Small intestine (tissue), 7 donors: ENCODE measurements at regions not wholly inside any gene's neighbourhood (a gene's known extent, or its start where the extent isn't known, plus 50 kb on each side); places are given as distances from the start of the nearest gene placed in this dataset.

Experiments used
- DNase-seq, 2 donors: peaks; one replicate each; pipeline versions ENCODE4 v3.0.0 to v3.0.0-alpha.2; 2013
- FAIRE-seq: peaks from 2 replicates; lab custom pipeline; 2012; peaks lifted over from hg19 to GRCh38; lab: Jason Lieb, UNC
- H3K27ac ChIP-seq, 3 donors: one replicate each; pipeline ENCODE4 v1.5.1; 2013; ENCODE audit warnings: low read length in 2 of 3, mild to moderate bottlenecking in 2 of 3, control low read depth in 1 of 3, inconsistent platforms in 1 of 3, low read depth in 1 of 3, moderate library complexity in 1 of 3
- H3K27me3 ChIP-seq, 3 donors: one replicate each; pipeline ENCODE4 v1.6.1; 2013; ENCODE audit warnings: low read length in 3 of 3, inconsistent platforms in 1 of 3; ENCODE audit not compliant: control insufficient read depth in 3 of 3, insufficient read depth in 3 of 3
- H3K36me3 ChIP-seq, 3 donors: one replicate each; pipeline ENCODE4 v1.6.1; 2013; ENCODE audit warnings: low read length in 3 of 3, inconsistent platforms in 1 of 3, low read depth in 1 of 3, mild to moderate bottlenecking in 1 of 3, moderate library complexity in 1 of 3; ENCODE audit not compliant: control insufficient read depth in 3 of 3, insufficient read depth in 2 of 3
- H3K4me1 ChIP-seq, 3 donors: one replicate each; pipeline ENCODE4 v1.6.1; 2013; ENCODE audit warnings: low read length in 2 of 3, inconsistent platforms in 1 of 3, low read depth in 1 of 3, mild to moderate bottlenecking in 1 of 3, moderate library complexity in 1 of 3; ENCODE audit not compliant: control insufficient read depth in 3 of 3, insufficient read depth in 2 of 3
- H3K4me3 ChIP-seq, 3 donors: one replicate each; pipeline ENCODE4 v1.5.1; 2013; ENCODE audit warnings: low read length in 3 of 3, control low read depth in 1 of 3, inconsistent platforms in 1 of 3, low read depth in 1 of 3, mild to moderate bottlenecking in 1 of 3, moderate library complexity in 1 of 3
- H3K9me3 ChIP-seq, 2 donors: one replicate each; pipeline ENCODE4 v1.6.1; 2013; ENCODE audit warnings: low read depth in 1 of 2, low read length in 1 of 2; ENCODE audit not compliant: control insufficient read depth in 2 of 2, insufficient read depth in 1 of 2
- WGBS, 3 donors: extraction: QIAGEN DNeasy Blood & Tissue Kit; methylation state at CpG; one replicate each; pipeline ENCODE4 v1.1.7; 2013; 5-methylcytosine and 5-hydroxymethylcytosine counted together
- donor health status: healthy with polysubstance abuse.
- donor health status: control.
- donor health status: control.
- donor health status: Bipolar disorder and iron deficiency.
- donor health status: healthy.

DNA sequence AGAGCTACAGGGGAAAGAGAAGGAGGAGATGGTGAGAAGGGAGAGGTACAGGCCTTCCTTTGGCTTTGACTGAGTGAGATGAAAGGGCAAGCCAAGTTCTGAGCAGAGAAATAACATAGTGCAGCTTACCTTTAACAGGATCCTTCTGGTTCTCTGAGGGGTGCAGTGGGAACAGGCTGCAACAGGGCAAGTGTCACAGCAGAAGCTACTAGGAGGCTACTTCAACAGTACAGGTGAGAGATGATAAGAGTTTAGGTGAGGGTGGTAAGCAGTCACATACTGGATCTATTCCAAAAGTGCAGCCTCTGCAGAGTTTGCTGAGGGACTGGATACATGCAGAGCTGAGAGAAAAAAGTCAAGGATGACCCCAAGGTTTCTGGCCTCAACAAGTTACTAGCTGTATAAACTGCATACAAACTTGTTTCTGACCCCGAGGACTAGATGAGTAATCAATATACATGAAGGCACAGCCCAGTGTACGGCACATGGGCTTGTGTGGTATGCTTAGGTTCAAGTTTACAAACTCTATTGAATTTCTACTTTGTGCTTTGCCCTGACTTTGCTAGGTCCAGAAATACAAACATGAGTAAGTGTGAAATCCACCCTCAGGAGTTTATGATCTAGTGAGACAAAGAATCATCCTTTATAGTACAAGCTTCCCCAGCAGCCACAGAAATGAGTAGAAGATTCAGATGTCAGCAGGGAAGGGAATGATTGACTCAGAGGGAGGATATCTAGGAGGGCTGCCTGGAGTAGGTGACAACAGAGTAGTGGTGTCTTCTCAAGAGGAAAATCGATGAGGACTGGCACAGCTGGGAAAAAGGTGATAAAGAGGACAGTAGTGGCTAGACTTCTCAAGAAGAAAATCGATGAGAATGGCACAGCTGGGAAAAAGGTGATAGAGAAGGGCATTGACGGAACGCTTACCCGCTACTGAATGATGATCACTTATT is 78.2 kb upstream of the TJP1 start:
- DNase-seq, result no peak
- no peak for FAIRE-seq
- 75 to 86% (median 85%) methylated on average over 7 of the region's 7 CpGs for WGBS, 3 donors
- Histone ChIP-seq H3K36me3 (no peaks in the 10 kb centered on the region), H3K27me3 (no peaks in the 10 kb centered on the region), H3K9me3 (peaks cover 0 to 3% of the 10 kb centered on the region in 2 donors), H3K27ac (no peak overlapping the region), H3K4me3 (no peak overlapping the region), H3K4me1 (no peaks in the 10 kb centered on the region)

DNA sequence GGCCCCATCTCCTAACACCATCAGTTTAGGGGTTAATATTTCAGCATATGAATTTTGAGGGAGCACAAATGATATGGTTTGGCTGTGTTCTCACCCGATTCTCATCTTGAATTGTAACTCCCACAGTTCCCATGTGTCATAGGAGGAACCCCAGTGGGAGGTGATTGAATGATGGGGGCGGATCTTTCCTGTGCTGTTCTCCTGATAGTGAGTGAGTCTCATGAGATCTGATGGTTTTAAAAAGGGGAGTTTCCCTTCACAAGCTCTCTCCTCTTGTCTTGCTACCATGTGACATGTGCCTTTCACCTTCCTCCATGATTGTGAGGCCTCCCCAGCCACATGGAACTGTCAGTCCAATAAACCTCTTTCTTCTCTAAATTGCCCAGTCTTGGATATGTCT is 73.8 kb upstream of the TJP1 start:
- FAIRE-seq (no peak), DNase-seq (no peak)
- H3K9me3 ChIP-seq, result peaks cover 0 to 3% of the 10 kb centered on the region in 2 donors
- WGBS, 3 donors, result 67 to 92% (median 87%) methylated on average over 2 of the region's 2 CpGs
- H3K4me1 ChIP-seq, result no peaks in the 10 kb centered on the region
- H3K4me3 ChIP-seq, result no peak overlapping the region
- no peaks in the 10 kb centered on the region for H3K27me3 ChIP-seq
- H3K27ac ChIP-seq, result no peak overlapping the region
- H3K36me3 ChIP-seq, result no peaks in the 10 kb centered on the region

DNA sequence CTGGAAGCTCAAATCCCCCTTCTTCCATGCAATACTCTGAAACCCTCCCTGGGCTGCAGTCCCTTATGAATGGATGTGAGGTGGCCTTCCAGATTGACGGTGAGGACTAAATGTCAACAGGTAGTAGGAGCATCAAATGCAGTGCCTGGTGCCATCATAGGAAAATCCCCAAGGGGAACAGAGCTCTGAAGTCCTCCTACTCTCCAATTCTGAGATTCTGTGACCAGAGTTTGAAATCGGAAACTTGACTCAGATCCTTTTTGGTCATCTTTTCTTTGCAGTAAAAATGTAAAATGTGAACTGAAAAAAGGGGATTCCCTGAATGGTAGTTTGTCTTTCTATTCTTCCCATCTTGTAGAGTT is 68.8 kb upstream of the TJP1 start:
- WGBS, 3 donors, result 74 to 91% (median 87%) methylated on average over 2 of the region's 2 CpGs
- no peaks in the 10 kb centered on the region for H3K27me3 ChIP-seq
- H3K9me3 ChIP-seq, result no peaks in the 10 kb centered on the region
- H3K4me1 ChIP-seq, result no peaks in the 10 kb centered on the region
- DNase-seq (no peak), FAIRE-seq (no peak)
- H3K36me3 ChIP-seq, result no peaks in the 10 kb centered on the region
- no peak overlapping the region for H3K4me3 ChIP-seq
- H3K27ac ChIP-seq, result no peak overlapping the region

DNA sequence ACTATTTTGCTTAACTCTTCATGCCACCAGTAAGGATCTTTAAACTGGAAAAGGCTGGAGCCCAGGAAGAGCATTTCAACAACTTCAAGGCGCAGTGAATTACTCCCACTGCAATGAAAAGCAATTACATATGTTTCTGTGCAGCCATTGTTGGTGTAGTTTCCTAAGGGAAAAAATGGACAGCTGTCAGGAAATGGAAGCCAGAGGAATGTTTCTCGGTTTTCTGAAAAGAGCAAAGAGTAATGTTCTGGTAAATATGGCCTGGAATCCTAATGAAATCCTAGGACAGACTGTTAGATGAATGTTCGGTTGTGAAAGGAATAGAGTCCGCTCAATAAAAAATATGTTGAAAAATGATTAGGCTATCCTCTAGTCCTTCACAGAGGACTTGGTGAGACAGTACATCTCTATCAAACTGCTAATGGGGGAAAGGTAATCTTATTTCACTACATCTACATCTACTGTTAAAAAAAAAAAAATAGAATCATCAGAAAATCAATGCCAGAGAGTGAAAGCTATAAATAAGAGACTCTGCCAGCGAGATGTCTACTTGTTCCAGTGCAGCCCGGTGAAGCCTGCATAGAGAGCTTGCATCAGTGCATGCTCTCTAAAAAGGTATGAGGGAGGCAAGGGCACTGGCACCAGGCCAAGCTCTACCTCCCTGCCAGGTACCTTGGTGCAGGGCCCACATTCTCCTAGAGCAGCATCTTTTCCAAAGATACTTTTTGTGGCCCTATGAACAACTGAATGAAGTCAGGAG is 68.2 kb upstream of the TJP1 start:
- H3K4me1 ChIP-seq, result no peaks in the 10 kb centered on the region
- no peaks in the 10 kb centered on the region for H3K36me3 ChIP-seq
- no peak for DNase-seq
- H3K4me3 ChIP-seq, result no peak overlapping the region
- 81 to 87% (median 84%) methylated on average over 6 of the region's 6 CpGs for WGBS, 3 donors
- H3K27me3 ChIP-seq, result no peaks in the 10 kb centered on the region
- FAIRE-seq, result no peak
- no peaks in the 10 kb centered on the region for H3K9me3 ChIP-seq
- H3K27ac ChIP-seq, result no peak overlapping the region

DNA sequence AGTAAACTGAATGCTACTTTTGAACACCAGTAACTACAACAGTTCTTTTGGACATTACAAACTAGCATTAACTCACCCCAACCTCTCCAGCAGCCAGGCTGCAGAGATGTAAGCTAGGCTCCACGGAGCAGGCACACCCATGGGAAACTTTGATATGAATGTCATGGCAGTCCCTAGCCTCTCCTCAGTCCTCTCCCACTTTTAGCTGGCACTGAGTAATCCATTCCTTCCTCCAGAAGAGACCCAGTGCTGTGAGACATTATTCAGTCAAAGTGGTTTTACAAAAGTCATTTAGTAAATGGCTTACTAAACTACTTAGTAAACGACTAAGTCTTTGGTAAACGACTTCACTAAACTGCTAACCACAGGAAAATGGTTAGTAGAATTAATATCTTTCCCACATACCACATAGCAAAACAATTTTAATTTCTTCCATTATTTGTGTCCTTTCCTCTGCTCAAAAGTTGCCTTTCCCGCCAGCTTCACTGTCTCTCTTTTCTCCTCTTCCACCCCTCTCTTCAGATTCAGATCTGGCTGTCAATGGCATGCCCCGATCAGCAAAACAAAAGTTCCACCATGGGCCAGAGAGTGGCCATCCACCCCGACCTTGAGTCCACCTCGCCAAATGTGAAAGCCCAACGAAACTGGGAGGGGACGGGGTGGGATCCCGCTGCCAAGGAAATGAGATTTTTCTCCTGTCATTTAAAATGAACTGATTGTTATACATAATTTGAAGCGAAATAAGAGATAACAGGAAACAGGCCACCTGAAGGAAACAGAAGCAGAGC is 67.5 kb upstream of the TJP1 start:
- Histone ChIP-seq H3K36me3 (no peaks in the 10 kb centered on the region), H3K4me3 (no peak overlapping the region), H3K27ac (no peak overlapping the region), H3K4me1 (no peaks in the 10 kb centered on the region), H3K27me3 (no peaks in the 10 kb centered on the region), H3K9me3 (no peaks in the 10 kb centered on the region)
- no peak for FAIRE-seq
- DNase-seq, result no peak
- 49 to 51% (median 50%) methylated on average over 11 of the region's 11 CpGs for WGBS, 3 donors

DNA sequence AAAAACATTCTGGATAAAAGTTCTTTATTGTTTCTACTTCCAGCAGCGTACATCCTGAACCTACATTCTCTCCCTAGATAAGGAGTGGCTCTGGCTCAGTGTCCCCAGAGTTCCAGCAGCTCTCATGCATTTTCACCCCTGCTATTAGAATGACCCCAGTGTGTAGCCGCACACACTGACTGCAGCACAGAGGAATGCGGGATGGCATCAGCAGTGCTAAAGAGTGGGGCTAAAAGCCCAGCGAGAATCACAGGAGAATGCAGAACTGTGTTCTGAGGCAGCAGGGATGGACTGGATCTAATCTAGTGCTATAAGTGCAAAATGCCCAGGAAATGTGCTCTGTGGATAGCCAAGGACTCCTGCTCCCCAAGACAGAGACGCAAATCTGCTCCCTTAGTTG is 66.4 kb upstream of the TJP1 start:
- DNase-seq (no peak), FAIRE-seq (no peak)
- H3K9me3 ChIP-seq, result no peaks in the 10 kb centered on the region
- no peaks in the 10 kb centered on the region for H3K4me1 ChIP-seq
- 51 to 64% (median 56%) methylated on average over 5 of the region's 5 CpGs for WGBS, 3 donors
- H3K27ac ChIP-seq, result no peak overlapping the region
- no peaks in the 10 kb centered on the region for H3K36me3 ChIP-seq
- no peaks in the 10 kb centered on the region for H3K27me3 ChIP-seq
- H3K4me3 ChIP-seq, result no peak overlapping the region

DNA sequence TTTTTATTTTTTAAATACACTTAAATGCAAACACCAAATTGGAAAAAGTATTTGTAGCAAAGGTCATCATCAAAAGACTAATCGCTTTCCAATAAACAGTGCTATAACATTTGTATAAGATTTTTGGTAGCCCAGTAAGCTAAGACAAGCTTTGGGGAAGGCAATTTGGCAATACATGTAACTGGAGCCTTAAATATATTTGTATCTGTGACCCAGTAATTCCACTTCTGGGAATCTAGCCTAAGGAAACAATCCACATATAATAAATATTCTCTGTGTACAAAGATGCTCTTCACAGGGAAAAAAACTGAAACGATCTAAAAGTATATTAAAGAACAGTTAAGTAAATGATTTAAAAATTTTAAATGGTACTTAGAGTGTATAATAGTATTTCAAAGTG is 65.5 kb upstream of the TJP1 start:
- Histone ChIP-seq H3K4me1 (no peaks in the 10 kb centered on the region), H3K27me3 (no peaks in the 10 kb centered on the region), H3K9me3 (no peaks in the 10 kb centered on the region), H3K36me3 (no peaks in the 10 kb centered on the region), H3K27ac (no peak overlapping the region), H3K4me3 (no peak overlapping the region)
- DNase-seq (no peak), FAIRE-seq (no peak)
- 60 to 75% (median 72%) methylated on average over 2 of the region's 2 CpGs for WGBS, 3 donors

DNA sequence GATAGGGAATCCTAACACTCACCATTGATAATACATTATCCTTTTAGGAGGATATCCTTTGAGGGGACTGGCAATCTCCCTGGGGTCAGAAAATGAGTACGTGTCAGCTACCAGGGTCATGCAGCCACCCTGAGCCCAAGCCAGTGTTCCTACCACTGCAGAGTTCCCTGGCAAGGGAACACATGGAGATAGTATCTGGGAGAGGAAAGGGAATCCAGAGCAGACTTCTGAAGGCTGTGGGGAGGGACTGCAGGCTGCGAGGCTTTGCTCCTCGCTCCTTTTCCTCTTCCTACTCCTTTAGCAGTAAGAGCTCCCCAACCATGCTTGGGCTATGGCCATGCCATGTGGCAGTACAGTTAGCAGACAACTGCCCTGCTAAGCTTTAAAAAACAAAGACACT is 62.9 kb upstream of the TJP1 start:
- Histone ChIP-seq H3K9me3 (no peaks in the 10 kb centered on the region), H3K4me3 (no peak overlapping the region), H3K27me3 (no peaks in the 10 kb centered on the region), H3K4me1 (no peaks in the 10 kb centered on the region), H3K27ac (no peak overlapping the region), H3K36me3 (no peaks in the 10 kb centered on the region)
- no peak for FAIRE-seq
- 59 to 74% (median 72%) methylated on average over 3 of the region's 3 CpGs for WGBS, 3 donors
- DNase-seq, result no peak
